Panc1 (cell line): ENCODE measurements at regions not wholly inside any gene's neighbourhood (a gene's known extent, or its start where the extent isn't known, plus 50 kb on each side); places are given as distances from the start of the nearest gene placed in this dataset.

Experiments used
- ATAC-seq: fragments of 200-7000 bp; cut with Tn5 transposase; 2 replicates; pipeline ENCODE4 v1.9.1; 2020; ENCODE audit warnings: mild to moderate bottlenecking, moderate library complexity
- BruUV-seq: library from RNA; stranded (reverse); fragments of 400-500 nt; replicated peaks from 2 replicates; lab custom pipeline; 2021; lab: Mats Ljungman, UMichigan
- CTCF ChIA-PET: fragments of 300-600 bp; sonication (Branson Sonifier 250); formaldehyde crosslinking; loops from one replicate; lab custom pipeline; 2022; ENCODE audit warnings: antibody characterized with exemption; lab: Charles Lee
- POLR2A ChIA-PET: fragments of 300-600 bp; sonication (Branson Sonifier 250); formaldehyde crosslinking; loops from one replicate; lab custom pipeline; 2022; ENCODE audit warnings: antibody characterized with exemption; lab: Charles Lee
- DNase-seq: peaks from one replicate; pipeline ENCODE4 v3.0.0-alpha.2; 2010; ENCODE audit warnings: low read depth, low spot score
- H3K27ac ChIP-seq: 2 replicates; pipeline ENCODE4 v1.5.1; 2011; ENCODE audit warnings: mild to moderate bottlenecking, low read length, inconsistent platforms
- H3K27me3 ChIP-seq: fragments of 200-500 bp; sonication (Bioruptor generic); 2 replicates; pipeline ENCODE4 v1.6.0; 2014; ENCODE audit warnings: low read length, inconsistent platforms; ENCODE audit not compliant: control insufficient read depth, insufficient read depth
- H3K36me3 ChIP-seq: fragments of 200-500 bp; sonication (Bioruptor generic); 2 replicates; pipeline ENCODE4 v1.5.1; 2014; ENCODE audit warnings: inconsistent platforms, mild to moderate bottlenecking, low read length, moderate library complexity; ENCODE audit not compliant: control insufficient read depth, insufficient read depth
- H3K4me1 ChIP-seq: 2 replicates; pipeline ENCODE4 v1.5.1; 2011; ENCODE audit warnings: inconsistent platforms, mild to moderate bottlenecking, low read length, moderate library complexity; ENCODE audit not compliant: control insufficient read depth, insufficient read depth
- H3K4me3 ChIP-seq, 2 experiments: 2 replicates each; pipeline ENCODE4 v1.5.1; 2011 to 2012; ENCODE audit warnings: low read depth in 2 of 2, low read length in 2 of 2, mild to moderate bottlenecking in 2 of 2, inconsistent platforms in 1 of 2, moderate library complexity in 1 of 2
- H3K9me3 ChIP-seq: fragments of 200-500 bp; sonication (Bioruptor generic); 2 replicates; pipeline ENCODE4 v1.5.1; 2014; ENCODE audit warnings: low read depth, mild to moderate bottlenecking, inconsistent platforms, low read length, moderate library complexity; ENCODE audit not compliant: control insufficient read depth, insufficient read depth
- POLR2AphosphoS5 ChIP-seq: IDR thresholded peaks from 2 replicates; pipeline ENCODE4 v1.6.1; 2012; ENCODE audit warnings: mild to moderate bottlenecking, low read depth, low read length, moderate library complexity
- SIN3A ChIP-seq: IDR thresholded peaks from 2 replicates; pipeline ENCODE4 v1.6.1; 2012; ENCODE audit warnings: low read depth, mild to moderate bottlenecking, low read length, moderate library complexity, borderline replicate concordance; ENCODE audit not compliant: insufficient read depth
- TCF7L2 ChIP-seq: IDR thresholded peaks from 2 replicates; pipeline ENCODE4 v1.6.1; 2011; ENCODE audit warnings: mild to moderate bottlenecking, low read depth, low read length, inconsistent platforms
- in situ Hi-C: cut with HindIII; loops from 2 replicates; pipeline ENCODE4 v1.10.0; 2016; ENCODE audit warnings: low sequenced_read_pairs, low pct_unique_long_range_greater_than_20kb
- intact Hi-C: fragments of 100-400 bp; cut with micrococcal nuclease; formaldehyde crosslinking; loops from one replicate; pipeline ENCODE4 v1.10.0; 2022; ENCODE audit not compliant: unreplicated experiment
- TF ChIP-seq, protein P1 (sequence below), 2 experiments: IDR thresholded peaks; 2 replicates each; pipeline ENCODE4 v1.6.1; 2011 to 2012; ENCODE audit warnings: low read depth in 2 of 2, control low read depth in 1 of 2, low read length in 1 of 2, mild to moderate bottlenecking in 1 of 2, moderate library complexity in 1 of 2; ENCODE audit not compliant: insufficient read depth in 1 of 2
- TF ChIP-seq, protein P2 (sequence below): fragments of 450-650 bp; IDR thresholded peaks from 2 replicates; pipeline ENCODE4 v1.5.1; 2017; ENCODE audit warnings: mild to moderate bottlenecking

DNA sequence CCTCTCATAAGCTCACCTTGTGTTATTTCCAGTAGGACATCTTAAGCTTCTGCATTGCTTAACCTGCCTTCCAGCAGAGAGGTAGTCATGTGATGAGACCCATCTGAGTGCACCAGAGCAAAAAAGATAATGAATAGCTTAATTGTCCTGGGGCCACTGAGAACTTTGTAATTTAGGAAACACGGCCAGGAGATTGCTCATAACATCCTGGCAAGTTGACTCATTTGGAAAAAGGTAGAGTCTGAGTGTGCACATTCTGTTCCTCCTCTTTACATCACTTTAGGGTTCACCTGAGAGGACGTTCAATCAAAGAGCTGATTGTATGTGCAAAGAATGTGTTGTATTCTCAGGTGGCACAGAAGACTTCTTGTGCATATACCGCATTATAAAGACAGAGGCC lies 830.2 kb upstream of the SOX11 start:
- TF ChIP-seq POLR2AphosphoS5 (no peak), TCF7L2 (no peak)
- TF ChIP-seq, protein P1, sequence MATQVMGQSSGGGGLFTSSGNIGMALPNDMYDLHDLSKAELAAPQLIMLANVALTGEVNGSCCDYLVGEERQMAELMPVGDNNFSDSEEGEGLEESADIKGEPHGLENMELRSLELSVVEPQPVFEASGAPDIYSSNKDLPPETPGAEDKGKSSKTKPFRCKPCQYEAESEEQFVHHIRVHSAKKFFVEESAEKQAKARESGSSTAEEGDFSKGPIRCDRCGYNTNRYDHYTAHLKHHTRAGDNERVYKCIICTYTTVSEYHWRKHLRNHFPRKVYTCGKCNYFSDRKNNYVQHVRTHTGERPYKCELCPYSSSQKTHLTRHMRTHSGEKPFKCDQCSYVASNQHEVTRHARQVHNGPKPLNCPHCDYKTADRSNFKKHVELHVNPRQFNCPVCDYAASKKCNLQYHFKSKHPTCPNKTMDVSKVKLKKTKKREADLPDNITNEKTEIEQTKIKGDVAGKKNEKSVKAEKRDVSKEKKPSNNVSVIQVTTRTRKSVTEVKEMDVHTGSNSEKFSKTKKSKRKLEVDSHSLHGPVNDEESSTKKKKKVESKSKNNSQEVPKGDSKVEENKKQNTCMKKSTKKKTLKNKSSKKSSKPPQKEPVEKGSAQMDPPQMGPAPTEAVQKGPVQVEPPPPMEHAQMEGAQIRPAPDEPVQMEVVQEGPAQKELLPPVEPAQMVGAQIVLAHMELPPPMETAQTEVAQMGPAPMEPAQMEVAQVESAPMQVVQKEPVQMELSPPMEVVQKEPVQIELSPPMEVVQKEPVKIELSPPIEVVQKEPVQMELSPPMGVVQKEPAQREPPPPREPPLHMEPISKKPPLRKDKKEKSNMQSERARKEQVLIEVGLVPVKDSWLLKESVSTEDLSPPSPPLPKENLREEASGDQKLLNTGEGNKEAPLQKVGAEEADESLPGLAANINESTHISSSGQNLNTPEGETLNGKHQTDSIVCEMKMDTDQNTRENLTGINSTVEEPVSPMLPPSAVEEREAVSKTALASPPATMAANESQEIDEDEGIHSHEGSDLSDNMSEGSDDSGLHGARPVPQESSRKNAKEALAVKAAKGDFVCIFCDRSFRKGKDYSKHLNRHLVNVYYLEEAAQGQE (IDR thresholded peaks at IDR 0.05; ENCODE audit: insufficient read depth in 1 of 2, low read depth in 2 of 2, low read length in 1 of 2), result no peak
- no peak for ATAC-seq
- DNase-seq, result no peak
- no peaks in the 10 kb centered on the region for H3K9me3 ChIP-seq
- H3K36me3 ChIP-seq, result no peaks in the 10 kb centered on the region
- no peaks in the 10 kb centered on the region for H3K27me3 ChIP-seq
- in situ Hi-C loops, result no loop called here
- no TSS peak for BruUV-seq
- H3K27ac ChIP-seq, result no peak overlapping the region
- H3K4me1 ChIP-seq, result no peaks in the 10 kb centered on the region
- no peak overlapping the region for H3K4me3 ChIP-seq
- CTCF ChIA-PET, result no interaction called here
- intact Hi-C loops, result no loop called here
- POLR2A ChIA-PET, result no interaction called here

DNA sequence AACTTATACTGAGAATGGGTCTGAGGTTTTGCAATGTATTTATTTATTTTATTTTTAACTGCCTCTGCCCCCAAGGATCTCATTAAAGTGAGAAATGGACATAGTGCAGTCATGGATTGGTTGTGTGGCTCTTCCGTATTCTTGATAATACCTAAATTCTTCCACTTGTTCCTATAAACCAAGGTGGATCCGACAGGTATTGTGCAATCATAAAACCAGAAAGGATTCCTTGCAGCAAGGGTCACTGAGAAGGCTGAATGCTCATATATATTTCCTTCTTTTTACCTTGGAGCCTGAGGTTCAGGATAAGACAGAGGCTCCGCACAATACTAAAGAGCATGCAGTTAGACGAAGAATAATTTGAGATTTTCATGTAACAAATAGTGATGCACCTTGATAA lies 826.0 kb upstream of the SOX11 start:
- H3K9me3 ChIP-seq, result no peaks in the 10 kb centered on the region
- BruUV-seq, result no TSS peak
- CTCF ChIA-PET, result no interaction called here
- no peaks in the 10 kb centered on the region for H3K27me3 ChIP-seq
- in situ Hi-C loops (no loop called here), intact Hi-C loops (no loop called here)
- no peak for ATAC-seq
- no peaks in the 10 kb centered on the region for H3K4me1 ChIP-seq
- POLR2A ChIA-PET, result no interaction called here
- H3K36me3 ChIP-seq, result no peaks in the 10 kb centered on the region
- no peak overlapping the region for H3K4me3 ChIP-seq
- TF ChIP-seq POLR2AphosphoS5, result no peak
- TF ChIP-seq, protein P1 (IDR thresholded peaks at IDR 0.05; ENCODE audit: insufficient read depth in 1 of 2, low read depth in 2 of 2, low read length in 1 of 2), result no peak
- no peak for TF ChIP-seq TCF7L2
- TF ChIP-seq, protein P2, sequence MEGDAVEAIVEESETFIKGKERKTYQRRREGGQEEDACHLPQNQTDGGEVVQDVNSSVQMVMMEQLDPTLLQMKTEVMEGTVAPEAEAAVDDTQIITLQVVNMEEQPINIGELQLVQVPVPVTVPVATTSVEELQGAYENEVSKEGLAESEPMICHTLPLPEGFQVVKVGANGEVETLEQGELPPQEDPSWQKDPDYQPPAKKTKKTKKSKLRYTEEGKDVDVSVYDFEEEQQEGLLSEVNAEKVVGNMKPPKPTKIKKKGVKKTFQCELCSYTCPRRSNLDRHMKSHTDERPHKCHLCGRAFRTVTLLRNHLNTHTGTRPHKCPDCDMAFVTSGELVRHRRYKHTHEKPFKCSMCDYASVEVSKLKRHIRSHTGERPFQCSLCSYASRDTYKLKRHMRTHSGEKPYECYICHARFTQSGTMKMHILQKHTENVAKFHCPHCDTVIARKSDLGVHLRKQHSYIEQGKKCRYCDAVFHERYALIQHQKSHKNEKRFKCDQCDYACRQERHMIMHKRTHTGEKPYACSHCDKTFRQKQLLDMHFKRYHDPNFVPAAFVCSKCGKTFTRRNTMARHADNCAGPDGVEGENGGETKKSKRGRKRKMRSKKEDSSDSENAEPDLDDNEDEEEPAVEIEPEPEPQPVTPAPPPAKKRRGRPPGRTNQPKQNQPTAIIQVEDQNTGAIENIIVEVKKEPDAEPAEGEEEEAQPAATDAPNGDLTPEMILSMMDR, result no peak
- no peak for TF ChIP-seq SIN3A
- no peak for DNase-seq
- no peak overlapping the region for H3K27ac ChIP-seq
